Sigmoid colon (tissue), 6 donors: ENCODE measurements at regions not wholly inside any gene's neighbourhood (a gene's known extent, or its start where the extent isn't known, plus 50 kb on each side); places are given as distances from the start of the nearest gene placed in this dataset.

ENCODE experiments used
- DNase-seq: peaks from one replicate; pipeline ENCODE4 v3.0.0-alpha.2; 2019
- H3K27ac ChIP-seq, 4 donors: fragments of 200-600 bp; sonication (generic); one replicate each; pipeline ENCODE4 v1.5.1; 2016 to 2019; ENCODE audit warnings: mild to moderate bottlenecking in 1 of 4
- H3K27me3 ChIP-seq, 3 donors: fragments of 200-600 bp; sonication (generic); one replicate each; pipeline ENCODE4 v1.5.1; 2019; ENCODE audit warnings: mild to moderate bottlenecking in 1 of 3
- H3K36me3 ChIP-seq, 4 donors: fragments of 200-600 bp; sonication (generic); one replicate each; pipeline ENCODE4 v1.5.1; 2016 to 2019
- H3K4me1 ChIP-seq, 4 donors: fragments of 200-600 bp; sonication (generic); one replicate each; pipeline ENCODE4 v1.5.1; 2017 to 2019
- H3K4me3 ChIP-seq, 4 donors: fragments of 200-600 bp; sonication (generic); one replicate each; pipeline ENCODE4 v1.5.1; 2017 to 2019; ENCODE audit warnings: mild to moderate bottlenecking in 2 of 4, moderate library complexity in 1 of 4
- H3K9me3 ChIP-seq, 4 donors: fragments of 200-600 bp in 3 of 4; sonication (generic) in 3 of 4; one replicate each; pipeline versions ENCODE4 v1.5.1 to v1.6.1; 2013 to 2019
- EP300 ChIP-seq, 4 donors: sonication (generic); formaldehyde crosslinking; IDR thresholded peaks; one replicate each; pipeline ENCODE4 v1.6.1; 2017; ENCODE audit warnings: antibody characterized with exemption in 4 of 4
- POLR2A ChIP-seq, 2 donors: fragments of 450-650 bp; IDR thresholded peaks; one replicate each; pipeline ENCODE4 v1.6.1; 2016; ENCODE audit warnings: antibody characterized with exemption in 2 of 2, mild to moderate bottlenecking in 2 of 2, moderate library complexity in 2 of 2
- POLR2AphosphoS5 ChIP-seq, 4 donors: sonication (generic); formaldehyde crosslinking; IDR thresholded peaks; one replicate each; pipeline ENCODE4 v1.6.1; 2017; ENCODE audit warnings: antibody characterized with exemption in 4 of 4
- WGBS, 2 donors: extraction: QIAGEN DNeasy Blood & Tissue Kit; methylation state at CpG; one replicate each; pipeline ENCODE4 v1.1.7; 2013; 5-methylcytosine and 5-hydroxymethylcytosine counted together
- intact Hi-C: fragments of 100-400 bp; cut with DNase I; formaldehyde crosslinking; loops from one replicate; pipeline ENCODE4 v1.15.1; 2023
- TF ChIP-seq, protein P1 (sequence below), 4 experiments: fragments of 450-650 bp in 3 of 4; fragments of 200-600 bp in 1 of 4; IDR thresholded peaks; one replicate each; pipeline ENCODE4 v1.5.1; 2016 to 2019; ENCODE audit warnings: antibody characterized with exemption in 4 of 4, mild to moderate bottlenecking in 3 of 4, moderate library complexity in 2 of 4
- donor health status: healthy with polysubstance abuse.
- donor health status: healthy.

DNA sequence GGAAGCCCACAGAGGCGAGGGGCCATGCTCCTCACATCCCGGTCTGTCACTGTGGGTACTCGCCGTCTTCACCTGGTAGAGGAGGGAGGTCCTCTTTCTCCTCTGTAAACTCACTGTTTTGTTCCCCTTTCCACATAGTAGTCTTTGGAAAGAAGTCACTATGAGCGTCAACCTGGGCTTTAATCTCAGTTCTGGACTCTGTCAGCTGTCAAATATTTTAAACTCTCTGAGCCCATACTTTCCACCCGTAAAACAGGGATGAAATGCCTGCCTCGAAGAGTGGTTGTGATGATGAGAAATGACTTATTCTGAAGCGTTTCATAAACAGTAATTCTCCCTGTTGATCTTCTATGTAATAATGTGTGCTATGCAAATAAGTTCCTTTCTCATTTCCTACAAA is 547.1 kb upstream of the SOX11 start:
- Histone ChIP-seq H3K4me3 (no peak overlapping the region), H3K27ac (peak overlapping the region in 1 of 4 donors; percentile 57)

DNA sequence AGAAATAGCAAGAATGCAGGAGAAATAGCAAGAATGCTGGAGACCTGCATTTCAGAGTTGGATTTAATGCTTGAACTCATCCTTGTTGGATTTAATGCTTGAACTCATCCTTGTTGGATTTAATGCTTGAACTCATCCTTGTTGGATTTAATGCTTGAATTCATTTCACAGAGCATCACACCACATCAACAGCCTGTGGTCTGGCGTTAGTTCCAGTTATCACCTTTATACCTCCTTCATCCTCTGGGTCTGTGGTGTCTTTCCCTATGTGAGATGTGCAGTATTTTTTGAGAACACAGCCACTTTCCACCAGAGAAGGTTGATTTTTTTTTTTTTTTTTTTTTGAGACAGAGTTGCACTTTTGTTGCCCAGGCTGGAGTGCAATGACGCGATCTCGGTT is 546.4 kb upstream of the SOX11 start:
- Histone ChIP-seq H3K4me1 (peaks cover 0 to 11% (median 3%) of the 10 kb centered on the region in 4 donors), H3K36me3 (no peaks in the 10 kb centered on the region), H3K9me3 (peaks cover 0 to 1% (median 0%) of the 10 kb centered on the region in 4 donors), H3K27ac (peak overlapping the region in 1 of 4 donors; percentile 57), H3K27me3 (no peaks in the 10 kb centered on the region), H3K4me3 (no peak overlapping the region)
- intact Hi-C loops: no loop called here
- TF ChIP-seq POLR2AphosphoS5 (IDR thresholded peaks at IDR 0.05) (no peak), POLR2A (IDR thresholded peaks at IDR 0.05) (no peak), EP300 (IDR thresholded peaks at IDR 0.05) (no peak)
- TF ChIP-seq, protein P1, sequence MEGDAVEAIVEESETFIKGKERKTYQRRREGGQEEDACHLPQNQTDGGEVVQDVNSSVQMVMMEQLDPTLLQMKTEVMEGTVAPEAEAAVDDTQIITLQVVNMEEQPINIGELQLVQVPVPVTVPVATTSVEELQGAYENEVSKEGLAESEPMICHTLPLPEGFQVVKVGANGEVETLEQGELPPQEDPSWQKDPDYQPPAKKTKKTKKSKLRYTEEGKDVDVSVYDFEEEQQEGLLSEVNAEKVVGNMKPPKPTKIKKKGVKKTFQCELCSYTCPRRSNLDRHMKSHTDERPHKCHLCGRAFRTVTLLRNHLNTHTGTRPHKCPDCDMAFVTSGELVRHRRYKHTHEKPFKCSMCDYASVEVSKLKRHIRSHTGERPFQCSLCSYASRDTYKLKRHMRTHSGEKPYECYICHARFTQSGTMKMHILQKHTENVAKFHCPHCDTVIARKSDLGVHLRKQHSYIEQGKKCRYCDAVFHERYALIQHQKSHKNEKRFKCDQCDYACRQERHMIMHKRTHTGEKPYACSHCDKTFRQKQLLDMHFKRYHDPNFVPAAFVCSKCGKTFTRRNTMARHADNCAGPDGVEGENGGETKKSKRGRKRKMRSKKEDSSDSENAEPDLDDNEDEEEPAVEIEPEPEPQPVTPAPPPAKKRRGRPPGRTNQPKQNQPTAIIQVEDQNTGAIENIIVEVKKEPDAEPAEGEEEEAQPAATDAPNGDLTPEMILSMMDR (IDR thresholded peaks at IDR 0.05): no peak
- no peak for DNase-seq
- 97 to 99% methylated on average over 4 of the region's 4 CpGs for WGBS, 2 donors

More for the DNA sequence above, 547.1 kb upstream of the SOX11 start:
- TF ChIP-seq, protein P1 (IDR thresholded peaks at IDR 0.05): no peak
- peak in 1 of 4 donors; percentile 43 for TF ChIP-seq POLR2AphosphoS5 (IDR thresholded peaks at IDR 0.05)
- DNase-seq: no peak
- intact Hi-C loops: no loop called here
- WGBS, 2 donors: 70 to 78% methylated on average over 8 of the region's 8 CpGs
- Histone ChIP-seq H3K9me3 (peaks cover 0 to 1% (median 0%) of the 10 kb centered on the region in 4 donors), H3K4me1 (peaks cover 0 to 11% (median 3%) of the 10 kb centered on the region in 4 donors), H3K36me3 (no peaks in the 10 kb centered on the region), H3K27me3 (no peaks in the 10 kb centered on the region)

DNA sequence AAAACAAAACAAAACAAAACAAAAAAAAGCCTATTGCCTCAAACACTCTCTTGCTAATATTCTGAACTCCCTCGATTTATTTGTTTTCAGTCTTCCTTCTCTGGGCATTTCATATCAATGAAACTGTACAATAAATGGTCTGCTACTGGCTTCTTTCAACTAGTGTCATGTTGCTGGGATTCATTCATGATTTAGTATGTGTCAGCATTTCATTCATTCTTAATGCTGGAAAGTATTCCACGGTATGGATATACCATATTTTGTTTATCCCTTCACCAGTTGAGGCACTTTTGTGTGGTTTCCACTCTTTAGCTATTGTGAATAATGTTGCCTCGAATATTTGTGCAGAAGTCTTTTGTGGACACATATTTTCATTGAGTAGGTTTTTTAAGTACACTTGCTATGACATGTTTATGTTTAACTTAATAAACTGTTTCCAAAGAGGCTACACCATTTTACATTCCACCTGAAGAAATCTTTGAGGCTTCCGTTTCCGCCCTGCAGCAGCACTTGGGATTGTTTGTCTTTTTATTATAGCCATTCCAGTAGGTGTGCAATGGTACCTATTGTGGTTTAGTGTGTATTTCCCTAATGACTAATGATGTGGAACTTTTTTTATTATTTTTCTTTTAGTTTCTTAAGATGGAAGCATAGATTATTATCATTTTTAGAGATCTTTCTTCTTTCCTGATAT is 543.6 kb upstream of the SOX11 start:
- intact Hi-C loops: no loop called here
- H3K4me1 ChIP-seq: peaks cover 0 to 11% (median 3%) of the 10 kb centered on the region in 4 donors
- H3K9me3 ChIP-seq: peaks cover 0 to 1% (median 0%) of the 10 kb centered on the region in 4 donors
- no peak overlapping the region for H3K27ac ChIP-seq
- 77 to 86% methylated on average over 5 of the region's 5 CpGs for WGBS, 2 donors
- H3K4me3 ChIP-seq: no peak overlapping the region
- TF ChIP-seq EP300 (IDR thresholded peaks at IDR 0.05) (no peak), POLR2A (IDR thresholded peaks at IDR 0.05) (no peak), POLR2AphosphoS5 (IDR thresholded peaks at IDR 0.05) (no peak)
- TF ChIP-seq, protein P1 (IDR thresholded peaks at IDR 0.05): no peak
- no peaks in the 10 kb centered on the region for H3K27me3 ChIP-seq
- H3K36me3 ChIP-seq: no peaks in the 10 kb centered on the region
- no peak for DNase-seq

DNA sequence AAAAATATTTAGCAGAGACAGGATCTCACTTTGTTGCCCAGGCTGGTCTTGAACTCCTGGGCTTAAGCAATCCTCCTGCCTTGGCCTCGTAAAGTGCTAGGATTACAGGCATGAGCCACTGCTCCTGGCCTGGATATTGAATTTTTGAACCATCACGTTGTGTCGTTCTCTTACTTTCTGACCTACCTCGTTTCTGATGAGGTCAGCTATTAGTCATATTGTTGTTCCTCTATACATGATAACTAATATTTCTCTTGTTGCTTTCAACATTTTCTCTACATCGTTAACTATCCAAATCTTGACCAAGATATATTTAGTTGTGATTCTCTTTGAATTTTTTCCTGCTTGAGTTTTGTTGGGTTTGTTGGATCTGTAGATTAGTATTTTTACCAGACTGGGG is 541.3 kb upstream of the SOX11 start:
- DNase-seq: no peak
- no peak overlapping the region for H3K27ac ChIP-seq
- H3K27me3 ChIP-seq: no peaks in the 10 kb centered on the region
- H3K9me3 ChIP-seq: peaks cover 0 to 1% (median 0%) of the 10 kb centered on the region in 4 donors
- no peaks in the 10 kb centered on the region for H3K36me3 ChIP-seq
- H3K4me1 ChIP-seq: peaks cover 0 to under 1% (median 0%) of the 10 kb centered on the region in 4 donors
- 80 to 88% methylated on average over 5 of the region's 5 CpGs for WGBS, 2 donors
- no peak overlapping the region for H3K4me3 ChIP-seq
- TF ChIP-seq, protein P1 (IDR thresholded peaks at IDR 0.05): no peak
- TF ChIP-seq POLR2A (IDR thresholded peaks at IDR 0.05) (no peak), POLR2AphosphoS5 (IDR thresholded peaks at IDR 0.05) (no peak), EP300 (IDR thresholded peaks at IDR 0.05) (no peak)
- intact Hi-C loops: no loop called here
